Body of pancreas (tissue), 4 donors: ENCODE measurements at regions not wholly inside any gene's neighbourhood (a gene's known extent, or its start where the extent isn't known, plus 50 kb on each side); places are given as distances from the start of the nearest gene placed in this dataset.

Experiments used
- CTCF ChIP-seq, 7 experiments: fragments of 450-650 bp in 4 of 7; fragments of 200-600 bp in 3 of 7; sonication (generic) in 3 of 7; IDR thresholded peaks; one replicate each; pipeline ENCODE4 v1.5.1; 2016 to 2019; ENCODE audit warnings: antibody characterized with exemption in 7 of 7
- POLR2A ChIP-seq, 3 donors: fragments of 450-650 bp; IDR thresholded peaks; one replicate each; pipeline ENCODE4 v1.6.1; 2016; ENCODE audit warnings: antibody characterized with exemption in 3 of 3, mild to moderate bottlenecking in 2 of 3

GRCh38 chr6:81621816-81622395 lies 130.6 kb downstream of the TENT5A start:
- TF ChIP-seq CTCF (IDR thresholded peaks at IDR 0.05) (no peak), POLR2A (IDR thresholded peaks at IDR 0.05) (no peak)
